Cardiac fibroblast (primary cell): ENCODE measurements at regions not wholly inside any gene's neighbourhood (a gene's known extent, or its start where the extent isn't known, plus 50 kb on each side); places are given as distances from the start of the nearest gene placed in this dataset.
"Not testable (repeated sequence)": the region's sequence is repeated elsewhere in the genome, so short reads cannot be mapped to it uniquely, and the experiment has no call there.

Experiments used
- DNase-seq, 2 donors: peaks; one replicate each; pipeline versions ENCODE4 v3.0.0 to v3.0.0-alpha.2; 2010; ENCODE audit warnings: low read depth in 2 of 2
- H3K4me3 ChIP-seq, 2 donors: replicated peaks in 1 of 2; 1 replicate in 1 of 2; 2 replicates in 1 of 2; pipeline ENCODE4 v1.5.1; 2011; ENCODE audit warnings: low read depth in 2 of 2, low read length in 2 of 2, mild to moderate bottlenecking in 2 of 2, moderate library complexity in 1 of 2
- TF ChIP-seq, protein P1 (sequence below): IDR thresholded peaks from one replicate; pipeline ENCODE4 v1.5.1; 2011; ENCODE audit warnings: low read depth, mild to moderate bottlenecking, low read length, inconsistent platforms

DNA sequence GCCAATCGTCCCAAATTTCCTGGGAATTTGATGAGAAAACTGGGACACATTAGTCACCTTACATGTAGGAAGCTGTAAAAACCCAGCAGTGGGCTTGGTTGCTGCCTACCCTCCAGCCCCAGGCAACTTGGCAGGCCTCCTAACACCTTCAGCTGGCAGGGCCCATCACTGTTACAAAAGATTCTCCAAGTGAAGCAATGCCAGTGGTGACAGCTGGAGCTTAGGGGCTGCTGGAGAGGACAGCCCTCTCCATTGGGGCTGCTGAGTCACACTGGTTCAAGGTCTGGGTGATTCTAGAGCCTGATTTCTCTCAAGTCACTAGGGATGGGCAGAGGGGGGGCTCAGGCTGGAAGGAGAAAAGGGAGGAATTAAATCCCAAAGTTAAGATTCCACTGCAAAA is 180.6 kb downstream of the COPRS start:
- peak in 1 of 2 donors; percentile 35 for DNase-seq
- no peak overlapping the region for H3K4me3 ChIP-seq
- TF ChIP-seq, protein P1, sequence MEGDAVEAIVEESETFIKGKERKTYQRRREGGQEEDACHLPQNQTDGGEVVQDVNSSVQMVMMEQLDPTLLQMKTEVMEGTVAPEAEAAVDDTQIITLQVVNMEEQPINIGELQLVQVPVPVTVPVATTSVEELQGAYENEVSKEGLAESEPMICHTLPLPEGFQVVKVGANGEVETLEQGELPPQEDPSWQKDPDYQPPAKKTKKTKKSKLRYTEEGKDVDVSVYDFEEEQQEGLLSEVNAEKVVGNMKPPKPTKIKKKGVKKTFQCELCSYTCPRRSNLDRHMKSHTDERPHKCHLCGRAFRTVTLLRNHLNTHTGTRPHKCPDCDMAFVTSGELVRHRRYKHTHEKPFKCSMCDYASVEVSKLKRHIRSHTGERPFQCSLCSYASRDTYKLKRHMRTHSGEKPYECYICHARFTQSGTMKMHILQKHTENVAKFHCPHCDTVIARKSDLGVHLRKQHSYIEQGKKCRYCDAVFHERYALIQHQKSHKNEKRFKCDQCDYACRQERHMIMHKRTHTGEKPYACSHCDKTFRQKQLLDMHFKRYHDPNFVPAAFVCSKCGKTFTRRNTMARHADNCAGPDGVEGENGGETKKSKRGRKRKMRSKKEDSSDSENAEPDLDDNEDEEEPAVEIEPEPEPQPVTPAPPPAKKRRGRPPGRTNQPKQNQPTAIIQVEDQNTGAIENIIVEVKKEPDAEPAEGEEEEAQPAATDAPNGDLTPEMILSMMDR, result no peak

DNA sequence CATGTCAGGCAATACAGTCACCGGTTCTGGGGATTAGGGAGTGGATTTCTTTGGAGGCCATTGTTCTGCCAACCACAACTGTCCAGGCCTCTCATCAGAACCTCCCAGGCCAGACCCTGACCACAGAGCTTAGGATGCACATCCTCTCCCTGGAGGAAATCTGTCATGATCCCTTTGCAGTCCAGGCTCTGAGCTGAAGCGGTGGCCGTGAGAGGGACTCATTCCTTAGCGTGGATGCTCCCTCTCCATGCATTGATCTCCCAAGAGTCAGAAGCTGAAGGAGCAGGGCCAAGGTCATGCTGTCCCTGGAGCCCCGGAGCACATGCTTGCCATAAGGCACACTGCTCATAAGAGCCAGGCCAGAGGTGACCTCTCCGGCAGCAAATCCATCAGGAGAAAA is 181.4 kb downstream of the COPRS start:
- H3K4me3 ChIP-seq, result no peak overlapping the region
- DNase-seq, result no peak
- TF ChIP-seq, protein P1, result no peak

DNA sequence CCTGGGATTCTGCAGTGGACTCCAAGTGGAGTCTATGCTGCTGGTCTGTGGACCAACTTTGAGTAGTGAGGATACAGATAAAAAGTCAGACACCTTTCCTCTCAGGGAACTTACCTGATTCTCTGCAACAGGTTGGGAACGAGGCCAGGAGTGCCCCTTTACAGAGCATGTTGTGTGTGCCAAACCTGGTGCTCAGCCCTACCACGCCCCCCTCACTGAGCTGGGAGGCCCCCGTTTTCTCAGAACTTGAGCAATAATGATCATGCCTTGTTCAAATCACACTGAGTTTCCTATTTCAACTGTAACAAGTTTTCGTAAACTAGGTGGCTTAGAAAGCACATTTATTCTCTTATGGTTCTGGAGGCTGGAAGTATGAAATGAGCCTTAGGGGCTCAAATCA is 182.0 kb downstream of the COPRS start:
- no peak overlapping the region for H3K4me3 ChIP-seq
- TF ChIP-seq, protein P1, result no peak
- no peak for DNase-seq

DNA sequence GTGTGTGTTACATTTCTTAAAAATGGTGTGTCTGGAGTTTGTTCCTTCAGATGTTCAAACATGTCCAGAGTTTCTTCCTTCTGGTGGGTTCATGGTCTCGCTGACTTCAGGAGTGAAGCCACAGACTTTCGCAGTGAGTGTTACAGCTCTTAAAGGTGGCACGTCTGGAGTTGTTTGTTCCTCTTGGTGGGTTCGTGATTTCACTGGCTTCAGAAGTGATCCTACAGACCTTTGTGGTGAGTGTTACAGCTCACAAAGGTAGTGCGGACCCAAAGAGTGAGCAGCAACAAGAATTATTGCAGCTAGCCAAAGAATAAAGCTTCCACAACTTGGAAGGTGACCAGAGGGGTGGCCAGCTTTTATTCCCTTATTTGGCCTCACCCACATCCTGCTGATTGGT is 183.7 kb downstream of the COPRS start:
- not testable (repeated sequence) for H3K4me3 ChIP-seq, DNase-seq

DNA sequence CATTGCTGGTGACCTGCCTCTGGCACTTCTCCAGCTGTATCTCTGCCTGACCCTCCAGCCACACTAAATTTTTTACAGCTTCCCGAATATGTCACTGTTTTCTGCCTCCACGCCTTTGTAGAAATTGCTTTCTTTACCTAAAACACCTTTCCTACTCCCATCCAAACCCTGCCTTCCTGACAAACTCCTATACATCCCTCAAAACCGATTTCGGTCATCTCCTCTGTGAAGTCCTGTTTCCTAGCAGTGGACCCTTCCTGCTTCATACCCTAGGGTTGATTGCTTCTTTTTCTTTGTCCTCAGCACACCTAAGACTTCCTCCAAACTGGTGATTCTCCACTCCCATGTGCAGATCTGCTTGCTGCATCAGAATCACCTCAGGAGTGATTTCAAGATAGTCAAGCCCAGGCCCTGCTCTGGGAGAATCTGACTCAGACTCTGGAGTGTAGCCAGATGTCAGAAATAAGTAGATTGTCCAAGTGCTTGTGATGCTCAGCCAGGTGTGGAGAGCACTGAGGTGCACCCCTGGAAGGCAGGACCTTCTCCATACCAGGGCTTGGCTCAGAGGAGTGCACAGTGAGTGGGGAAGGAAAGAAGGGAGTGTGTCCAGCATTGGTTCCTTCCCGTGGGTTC is 184.2 kb downstream of the COPRS start:
- TF ChIP-seq, protein P1, result no peak
- H3K4me3 ChIP-seq, result no peak overlapping the region
- peak; percentile 34 to 60 for DNase-seq

DNA sequence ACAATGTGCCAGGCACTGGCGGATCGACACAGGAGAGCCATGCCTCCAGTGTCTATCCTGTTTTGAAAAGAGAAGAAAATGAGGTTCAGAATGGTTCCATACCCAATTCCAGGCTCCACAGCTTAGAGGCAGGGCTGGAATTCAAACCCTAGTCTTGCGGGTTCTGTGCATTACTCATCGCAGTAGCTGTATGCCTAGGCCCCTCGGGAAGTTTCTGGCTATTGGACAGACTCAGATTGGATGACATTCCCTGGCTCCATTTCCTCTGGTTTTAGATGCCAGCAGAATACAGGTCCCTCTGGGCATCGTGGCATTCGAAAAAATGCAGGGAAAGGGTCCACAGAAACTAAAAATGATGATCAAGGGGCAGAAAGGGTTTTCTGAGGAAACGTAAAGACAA is 184.7 kb downstream of the COPRS start:
- H3K4me3 ChIP-seq, result no peak overlapping the region
- peak; percentile 65 to 77 for DNase-seq
- TF ChIP-seq, protein P1, result no peak

DNA sequence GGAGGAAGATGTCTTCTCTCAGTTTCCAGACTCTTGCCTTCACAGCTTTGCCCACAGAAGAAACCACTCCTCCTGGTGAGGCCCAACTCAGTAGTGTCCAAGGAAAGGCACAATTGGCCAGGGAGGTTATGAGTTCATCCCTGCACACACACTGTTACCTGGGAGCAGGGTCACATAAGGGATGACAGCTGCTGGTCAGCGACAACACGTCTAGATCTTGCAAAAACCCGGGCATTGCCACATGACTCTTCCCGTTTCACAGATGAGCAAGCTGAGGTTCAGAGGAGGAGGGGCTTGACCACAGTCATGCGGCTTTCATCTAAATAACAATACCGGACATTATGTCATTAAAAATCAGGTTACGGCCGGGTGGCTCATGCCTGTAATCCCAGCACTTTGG is 186.0 kb downstream of the COPRS start:
- H3K4me3 ChIP-seq, result no peak overlapping the region
- no peak for DNase-seq
- TF ChIP-seq, protein P1, result no peak
